Erythroblast (primary cell): ENCODE measurements at regions not wholly inside any gene's neighbourhood (a gene's known extent, or its start where the extent isn't known, plus 50 kb on each side); places are given as distances from the start of the nearest gene placed in this dataset.

Experiments
- DNase-seq, 2 experiments: peaks; one replicate each; lab custom pipeline; 2025; lab: John Stamatoyannopoulos, UW
- GATA1 ChIP-seq: IDR thresholded peaks from 2 replicates; pipeline ENCODE4 v1.6.1; 2011; ENCODE audit warnings: low read depth, mild to moderate bottlenecking, control low read depth, low read length, moderate library complexity
- POLR2A ChIP-seq: IDR thresholded peaks from 2 replicates; pipeline ENCODE4 v1.6.1; 2011; ENCODE audit warnings: mild to moderate bottlenecking, low read length

DNA sequence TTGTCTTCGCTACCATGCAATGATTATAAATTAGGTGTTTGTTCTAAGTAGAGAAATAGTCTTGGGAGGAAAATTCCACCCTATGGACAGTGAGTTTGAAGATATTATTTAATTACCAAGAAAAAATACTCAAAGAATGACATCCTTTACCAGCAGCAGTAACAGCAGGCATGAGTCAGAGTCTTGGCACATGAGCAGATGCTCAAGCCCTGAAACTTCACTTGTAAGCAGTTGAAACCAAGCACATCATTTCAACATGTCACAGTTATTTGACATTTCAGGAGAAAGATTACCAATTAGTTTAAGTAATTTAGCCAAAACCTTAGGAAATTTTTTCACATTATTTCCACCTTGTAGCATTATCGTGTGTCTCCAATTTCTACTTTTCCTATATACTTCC, 99.2 kb downstream of the C12orf50 start:
- no peak for DNase-seq
- TF ChIP-seq POLR2A (no peak), GATA1 (no peak)

DNA sequence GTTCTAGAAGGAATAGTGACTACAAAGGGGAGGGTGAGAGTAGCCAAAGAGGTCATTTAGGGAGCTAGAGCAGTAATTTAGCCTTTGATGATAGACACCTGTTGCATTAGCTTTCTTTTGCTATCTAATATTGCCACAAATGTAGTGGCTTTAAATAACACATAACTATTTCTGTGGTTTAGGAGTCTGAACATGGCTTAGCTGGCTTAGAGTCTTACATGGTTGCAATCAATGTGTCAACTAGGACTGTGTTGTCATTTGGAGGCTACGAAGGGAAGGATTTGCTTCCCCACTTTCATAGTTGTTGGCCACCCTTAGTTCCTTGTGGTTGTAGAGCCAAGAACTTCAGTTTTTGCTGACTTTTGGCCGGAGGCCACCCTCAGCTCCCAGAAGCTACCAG, 99.9 kb downstream of the C12orf50 start:
- TF ChIP-seq POLR2A (no peak), GATA1 (no peak)

DNA sequence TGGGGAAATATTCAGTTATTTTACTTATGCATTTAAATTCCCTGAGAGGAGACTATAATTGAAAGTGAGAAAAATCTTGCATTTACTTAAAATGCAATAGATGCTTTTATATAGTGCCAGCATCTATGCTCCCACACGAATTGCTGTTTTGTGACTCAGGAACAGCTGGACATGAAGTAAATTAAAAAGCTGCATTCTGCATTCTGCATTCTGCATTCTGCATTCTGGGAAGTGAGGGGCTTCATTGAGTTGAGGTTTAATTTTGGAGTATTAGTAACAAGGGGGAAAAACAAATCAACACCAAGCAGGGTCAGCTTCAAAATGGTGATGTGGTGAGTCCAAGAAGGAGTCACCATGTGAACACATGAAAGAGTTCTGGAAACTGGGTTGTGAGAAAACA, 101.2 kb downstream of the C12orf50 start:
- no peak for DNase-seq
- TF ChIP-seq GATA1, result no peak
- TF ChIP-seq POLR2A, result no peak

More for the DNA sequence above, 99.9 kb downstream of the C12orf50 start:
- DNase-seq, result no peak

DNA sequence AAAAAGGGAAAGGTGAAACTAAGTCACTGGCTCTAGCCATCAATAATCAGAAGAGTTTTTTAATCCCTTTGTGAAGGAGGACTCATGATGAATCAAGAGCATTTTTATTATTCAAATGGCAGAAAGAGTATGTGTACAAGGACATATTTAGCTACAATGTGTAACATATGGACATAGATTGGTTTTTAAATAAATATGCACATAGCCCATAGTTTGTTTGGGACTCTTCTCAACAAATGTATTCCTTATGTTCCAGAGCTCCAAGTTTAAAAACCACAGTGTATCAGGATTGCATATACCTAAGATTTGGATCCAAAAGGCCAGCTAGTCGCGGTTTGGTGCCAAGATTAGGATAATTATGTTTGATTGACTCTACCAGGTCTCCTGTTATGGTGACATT, 104.2 kb downstream of the C12orf50 start:
- TF ChIP-seq POLR2A (no peak), GATA1 (no peak)
- DNase-seq, result no peak

DNA sequence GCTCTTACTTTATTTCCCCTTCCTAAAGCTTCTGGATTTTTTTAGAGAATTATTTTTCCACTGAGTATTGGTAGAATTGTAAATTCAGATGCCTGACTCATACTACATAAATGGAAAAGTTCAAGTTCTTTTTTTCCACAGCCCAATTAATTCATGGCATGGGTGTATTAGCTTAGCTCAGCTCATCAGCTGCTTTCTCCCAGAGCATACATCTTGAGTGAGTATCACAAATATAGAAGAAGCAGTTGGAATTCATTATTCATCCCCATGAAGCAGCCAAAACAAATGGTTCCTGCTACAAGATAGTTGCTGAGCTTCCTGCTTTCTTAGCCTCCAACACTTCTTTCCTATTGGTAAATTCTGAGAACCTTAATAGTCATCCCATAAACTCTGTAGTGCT, 105.1 kb downstream of the C12orf50 start:
- no peak for TF ChIP-seq GATA1
- TF ChIP-seq POLR2A, result no peak
- no peak for DNase-seq

DNA sequence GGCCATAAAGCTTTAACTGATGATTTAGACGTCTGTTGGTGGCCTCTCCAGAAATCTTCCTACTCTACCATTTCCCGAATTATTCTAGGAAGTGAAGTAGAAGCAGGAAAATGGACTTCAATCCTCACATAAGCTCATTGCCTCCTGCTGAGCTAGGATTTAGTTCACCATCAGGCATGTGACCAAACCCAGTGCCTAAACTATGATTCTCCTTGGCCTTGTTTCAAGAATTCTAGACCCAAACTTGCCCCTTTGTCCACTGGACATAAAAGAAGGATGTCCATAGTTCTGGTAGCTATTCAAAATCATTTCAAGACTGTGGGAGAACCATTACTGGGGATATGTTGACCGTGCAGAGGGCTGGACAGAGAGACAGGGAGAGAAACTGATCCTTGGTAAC, 105.8 kb downstream of the C12orf50 start:
- no peak for DNase-seq
- TF ChIP-seq POLR2A (no peak), GATA1 (no peak)

DNA sequence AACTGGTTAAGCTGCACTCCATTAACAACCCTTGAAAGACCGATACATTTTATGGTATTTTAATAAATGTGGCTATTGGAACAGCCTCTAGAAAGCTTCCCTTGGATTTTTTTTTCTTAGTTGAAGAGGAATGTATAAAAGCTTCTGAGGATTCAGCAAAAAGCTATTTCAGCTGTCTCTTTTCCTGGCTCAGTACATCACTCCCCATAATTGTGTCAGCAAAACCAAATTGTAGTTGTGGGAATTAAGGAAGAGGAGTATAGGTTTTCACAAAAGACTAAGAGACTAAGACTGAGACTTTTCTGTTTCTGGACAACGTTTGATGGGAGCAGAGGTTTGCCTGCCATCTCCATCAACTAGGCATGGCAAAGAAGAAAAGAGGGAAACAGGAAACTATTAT, 106.5 kb downstream of the C12orf50 start:
- DNase-seq, result no peak
- no peak for TF ChIP-seq GATA1
- TF ChIP-seq POLR2A, result no peak

DNA sequence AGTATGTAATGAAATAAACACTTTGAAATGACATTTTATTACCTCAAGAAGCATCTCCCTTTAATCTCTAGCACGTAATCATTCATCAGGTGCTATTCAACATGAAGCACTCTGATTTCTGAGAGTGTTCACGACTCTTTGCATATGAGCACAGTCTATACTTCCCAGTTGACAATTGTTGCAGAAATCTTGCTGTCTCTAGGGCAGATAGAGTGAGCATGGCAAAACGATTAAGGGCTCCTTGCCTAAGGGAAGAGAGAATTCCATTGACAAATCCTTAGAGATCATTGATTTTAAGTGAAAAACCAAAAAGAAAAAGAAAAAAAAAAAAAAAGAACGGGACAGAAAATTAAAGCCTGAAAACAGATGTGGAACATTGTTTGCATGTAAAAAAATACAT, 107.6 kb downstream of the C12orf50 start:
- TF ChIP-seq GATA1, result no peak
- TF ChIP-seq POLR2A, result no peak
- no peak for DNase-seq

DNA sequence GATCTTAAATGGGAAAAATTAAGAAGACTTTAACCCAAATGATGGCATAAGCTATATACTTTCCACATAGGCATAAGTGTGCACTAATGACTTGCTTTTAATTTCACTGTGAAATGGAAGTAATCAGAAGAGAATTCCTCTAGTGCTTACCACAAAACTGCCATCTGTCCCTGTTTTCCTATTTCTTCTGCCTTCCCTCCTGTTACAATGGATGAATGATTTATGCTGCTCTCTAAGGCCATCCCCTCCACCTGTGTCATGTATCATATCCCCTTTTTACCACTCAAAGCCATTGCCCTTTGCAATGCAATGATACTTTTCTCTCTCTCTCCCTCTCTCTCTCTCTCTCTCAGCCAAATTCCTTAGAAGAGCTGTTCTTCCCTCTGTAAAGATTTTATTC, 109.1 kb downstream of the C12orf50 start:
- no peak for DNase-seq
- TF ChIP-seq GATA1, result no peak
- no peak for TF ChIP-seq POLR2A

DNA sequence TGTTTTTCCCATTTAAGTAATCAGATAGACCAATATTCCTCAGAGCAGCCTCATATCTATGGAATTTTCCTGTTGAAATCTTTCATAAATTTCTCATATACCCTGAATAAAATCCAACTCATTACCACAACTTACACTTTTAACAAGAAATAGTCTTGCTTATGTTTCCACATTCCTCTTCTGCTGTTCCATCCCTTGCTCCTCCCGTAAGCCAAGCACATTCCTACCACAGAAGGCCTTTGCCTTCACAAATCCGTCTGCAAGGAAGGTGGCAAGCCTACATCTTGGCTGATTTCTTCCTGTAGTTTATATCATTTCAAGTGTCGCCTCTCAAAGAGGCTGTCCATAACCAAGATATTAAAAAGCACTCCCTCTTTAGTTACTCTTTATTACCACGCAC, 127.7 kb downstream of the C12orf50 start:
- no peak for DNase-seq

DNA sequence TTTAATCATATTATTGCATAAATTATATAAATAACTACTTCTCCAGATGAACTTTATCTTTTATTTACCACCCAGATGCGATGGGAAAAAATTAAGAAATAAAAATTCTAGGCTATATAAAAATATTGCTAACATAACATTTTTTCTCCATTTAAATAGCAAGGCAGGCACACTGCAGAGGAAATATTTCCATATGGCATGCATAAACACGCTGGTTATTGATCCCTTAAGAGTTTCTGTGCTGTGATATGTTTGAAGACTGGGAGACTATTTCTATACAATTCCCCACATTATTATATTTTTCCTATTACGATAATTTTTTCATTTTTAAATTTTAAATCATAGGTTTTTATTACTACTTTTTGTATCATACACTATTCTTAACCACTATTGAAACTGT, 131.5 kb downstream of the C12orf50 start:
- TF ChIP-seq POLR2A (no peak), GATA1 (no peak)

More for the DNA sequence above, 127.7 kb downstream of the C12orf50 start:
- TF ChIP-seq POLR2A (no peak), GATA1 (no peak)

DNA sequence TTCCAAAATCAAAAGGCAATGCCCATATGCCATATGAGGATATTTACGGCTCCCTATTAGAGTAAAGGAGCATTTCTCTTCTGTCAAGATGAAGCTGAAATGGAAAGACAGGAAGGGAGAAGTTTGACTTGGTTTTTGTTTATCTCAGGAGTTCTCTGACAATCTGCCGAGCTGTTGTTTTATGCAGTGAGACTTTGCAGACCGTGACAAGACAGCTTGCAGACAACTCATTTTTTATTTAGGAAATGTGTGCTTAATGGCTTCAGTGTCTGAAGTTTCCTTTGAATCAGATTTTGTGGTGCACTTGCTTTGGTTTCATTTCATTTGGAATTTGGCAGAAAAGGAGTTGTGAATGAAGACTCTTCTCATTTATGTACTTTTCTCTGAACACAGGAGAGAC, 145.4 kb downstream of the C12orf50 start:
- TF ChIP-seq GATA1 (no peak), POLR2A (no peak)
- DNase-seq, result no peak

More for the DNA sequence above, 131.5 kb downstream of the C12orf50 start:
- no peak for DNase-seq

DNA sequence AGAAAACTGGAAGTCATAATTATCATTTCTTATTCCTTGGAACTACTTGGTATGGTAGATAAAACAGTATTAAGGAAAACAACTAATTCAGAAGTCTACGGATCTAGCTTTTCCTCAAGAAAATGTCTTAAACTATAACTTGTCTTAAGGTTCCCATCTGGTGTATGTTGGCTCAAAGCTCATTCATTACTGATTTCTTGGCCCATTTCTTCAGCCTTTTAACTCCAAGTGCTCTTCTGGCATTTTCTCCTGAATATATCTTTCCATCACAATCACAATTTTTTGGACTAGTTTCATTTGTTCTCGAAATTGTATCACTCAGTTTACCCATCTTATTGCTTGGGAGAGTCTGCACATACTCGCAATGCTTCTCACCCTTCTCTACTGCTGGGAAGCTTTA, 150.1 kb downstream of the C12orf50 start:
- no peak for DNase-seq
- TF ChIP-seq POLR2A (no peak), GATA1 (no peak)

DNA sequence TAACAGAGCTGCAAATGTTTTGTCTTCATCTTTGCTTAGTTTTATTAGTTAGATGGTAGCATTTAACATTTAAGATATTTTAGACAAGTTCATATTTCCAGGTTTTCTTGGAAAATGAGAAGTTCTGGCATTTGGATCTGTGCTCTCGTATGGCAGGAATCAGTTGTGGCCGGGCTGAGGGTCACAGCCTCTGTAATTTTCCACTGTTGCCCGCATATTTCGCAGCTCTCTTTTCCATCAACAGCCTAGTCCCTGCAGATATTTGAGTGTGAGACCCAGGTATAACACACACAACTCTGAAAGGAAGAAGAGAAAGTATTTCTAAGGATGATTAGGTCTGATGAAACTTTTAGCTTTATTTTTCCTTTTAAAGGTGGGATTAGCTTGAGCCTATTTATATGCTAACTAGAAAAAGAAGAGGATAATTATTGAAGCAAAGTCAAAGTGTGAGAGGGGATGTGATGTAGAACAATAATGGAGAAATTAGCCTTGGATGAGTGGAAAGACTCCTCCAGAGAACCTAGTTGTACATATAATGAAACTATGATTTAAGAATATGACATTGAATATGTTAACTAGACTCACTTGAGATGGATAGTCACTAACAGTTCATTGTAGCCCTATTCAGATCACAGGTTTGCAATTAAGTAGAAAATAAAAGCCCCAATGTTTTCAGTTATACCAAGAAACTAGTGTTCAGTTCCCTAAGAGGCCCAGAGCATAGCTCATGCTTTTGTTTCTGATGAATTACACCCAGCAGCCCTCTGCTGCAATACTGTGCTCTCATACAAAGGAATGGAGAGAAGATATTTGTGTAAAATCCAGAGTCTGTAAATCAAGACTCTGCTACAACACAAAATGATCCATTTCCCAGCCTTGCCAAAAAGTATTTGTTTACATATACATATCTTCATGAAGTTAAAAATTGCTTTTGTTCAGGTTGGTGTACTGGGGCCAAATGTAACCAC, 158.4 kb downstream of the C12orf50 start:
- TF ChIP-seq POLR2A (no peak), GATA1 (no peak)
- DNase-seq, result no peak

DNA sequence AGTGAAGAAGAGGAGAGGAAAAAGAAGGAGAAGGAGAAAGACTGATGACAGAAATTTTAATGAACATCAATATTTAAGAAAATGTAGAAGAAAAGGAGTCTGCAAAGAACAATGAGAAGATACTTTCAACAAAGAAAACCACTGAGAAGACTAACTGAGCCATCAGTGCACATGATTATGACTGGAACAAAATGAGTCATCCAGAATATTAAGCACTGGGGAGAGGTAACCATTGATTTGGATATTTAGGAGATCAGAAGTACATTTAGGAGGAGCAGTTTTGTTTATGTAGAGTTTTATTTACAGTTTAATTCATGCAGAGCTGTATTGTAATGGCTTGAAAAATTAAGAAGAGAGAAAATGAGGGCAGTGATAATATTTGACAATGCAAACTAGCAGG, 159.1 kb downstream of the C12orf50 start:
- TF ChIP-seq POLR2A, result no peak
- no peak for TF ChIP-seq GATA1

More for the DNA sequence above, 159.1 kb downstream of the C12orf50 start:
- DNase-seq, result no peak
